ENCODE measurements at regions not wholly inside any gene's neighbourhood (a gene's known extent, or its start where the extent isn't known, plus 50 kb on each side); places are given as distances from the start of the nearest gene placed in this dataset.

- TF ChIP-seq, protein P1, sequence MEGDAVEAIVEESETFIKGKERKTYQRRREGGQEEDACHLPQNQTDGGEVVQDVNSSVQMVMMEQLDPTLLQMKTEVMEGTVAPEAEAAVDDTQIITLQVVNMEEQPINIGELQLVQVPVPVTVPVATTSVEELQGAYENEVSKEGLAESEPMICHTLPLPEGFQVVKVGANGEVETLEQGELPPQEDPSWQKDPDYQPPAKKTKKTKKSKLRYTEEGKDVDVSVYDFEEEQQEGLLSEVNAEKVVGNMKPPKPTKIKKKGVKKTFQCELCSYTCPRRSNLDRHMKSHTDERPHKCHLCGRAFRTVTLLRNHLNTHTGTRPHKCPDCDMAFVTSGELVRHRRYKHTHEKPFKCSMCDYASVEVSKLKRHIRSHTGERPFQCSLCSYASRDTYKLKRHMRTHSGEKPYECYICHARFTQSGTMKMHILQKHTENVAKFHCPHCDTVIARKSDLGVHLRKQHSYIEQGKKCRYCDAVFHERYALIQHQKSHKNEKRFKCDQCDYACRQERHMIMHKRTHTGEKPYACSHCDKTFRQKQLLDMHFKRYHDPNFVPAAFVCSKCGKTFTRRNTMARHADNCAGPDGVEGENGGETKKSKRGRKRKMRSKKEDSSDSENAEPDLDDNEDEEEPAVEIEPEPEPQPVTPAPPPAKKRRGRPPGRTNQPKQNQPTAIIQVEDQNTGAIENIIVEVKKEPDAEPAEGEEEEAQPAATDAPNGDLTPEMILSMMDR (IDR thresholded peaks at IDR 0.05), result no peak
- Mint-ChIP-seq H3K4me3 (ENCODE audit: unreplicated experiment) (no peak overlapping the region), H3K27ac (ENCODE audit: unreplicated experiment) (no peak overlapping the region), H3K4me1 (ENCODE audit: low read depth) (peaks cover 16% of the 10 kb centered on the region), H3K36me3 (ENCODE audit: low read depth) (no peaks in the 10 kb centered on the region), H3K9me3 (ENCODE audit: low read depth) (no peaks in the 10 kb centered on the region), H3K27me3 (ENCODE audit: low read depth) (no peaks in the 10 kb centered on the region)
- DNase-seq (ENCODE audit: low spot score), result no peak
Measured at GRCh38 chr2:12417786-12418185, 298.9 kb upstream of the TRIB2 start.

GRCh38 chr2:12419803-12420202, 296.9 kb upstream of the TRIB2 start:
- H3K4me3 Mint-ChIP-seq (ENCODE audit: unreplicated experiment), result no peak overlapping the region
- no peaks in the 10 kb centered on the region for H3K9me3 Mint-ChIP-seq (ENCODE audit: low read depth)
- H3K27ac Mint-ChIP-seq (ENCODE audit: unreplicated experiment), result no peak overlapping the region
- H3K27me3 Mint-ChIP-seq (ENCODE audit: low read depth), result no peaks in the 10 kb centered on the region
- no peaks in the 10 kb centered on the region for H3K36me3 Mint-ChIP-seq (ENCODE audit: low read depth)
- DNase-seq (ENCODE audit: low spot score), result no peak
- peaks cover 16% of the 10 kb centered on the region for H3K4me1 Mint-ChIP-seq (ENCODE audit: low read depth)
- TF ChIP-seq, protein P1 (IDR thresholded peaks at IDR 0.05), result no peak

DNA sequence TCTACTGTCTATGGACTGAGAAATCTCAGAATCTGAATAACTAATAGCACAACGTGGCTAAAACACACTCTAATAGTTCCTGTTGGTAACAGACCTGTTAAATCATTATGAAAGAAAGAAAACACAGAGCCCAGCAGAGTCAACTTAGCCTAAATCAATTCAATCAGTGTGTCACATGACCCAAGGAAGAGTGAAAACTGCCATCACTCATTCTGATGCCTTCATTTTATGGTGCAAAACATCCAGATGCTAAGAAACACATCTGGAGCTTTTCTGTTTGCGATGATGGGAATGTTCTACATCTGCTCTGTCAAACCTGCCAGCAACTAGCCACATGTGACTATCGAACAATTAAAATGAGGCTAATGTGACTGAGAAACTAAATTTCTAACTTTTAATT, 295.7 kb upstream of the TRIB2 start:
- no peaks in the 10 kb centered on the region for H3K27me3 Mint-ChIP-seq (ENCODE audit: low read depth)
- no peak overlapping the region for H3K27ac Mint-ChIP-seq (ENCODE audit: unreplicated experiment)
- H3K4me3 Mint-ChIP-seq (ENCODE audit: unreplicated experiment), result no peak overlapping the region
- TF ChIP-seq, protein P1 (IDR thresholded peaks at IDR 0.05), result no peak
- H3K9me3 Mint-ChIP-seq (ENCODE audit: low read depth), result no peaks in the 10 kb centered on the region
- no peak for DNase-seq (ENCODE audit: low spot score)
- H3K4me1 Mint-ChIP-seq (ENCODE audit: low read depth), result peaks cover 12% of the 10 kb centered on the region
- no peaks in the 10 kb centered on the region for H3K36me3 Mint-ChIP-seq (ENCODE audit: low read depth)

- peaks cover 15% of the 10 kb centered on the region for H3K4me1 Mint-ChIP-seq (ENCODE audit: low read depth)
- H3K27me3 Mint-ChIP-seq (ENCODE audit: low read depth), result no peaks in the 10 kb centered on the region
- TF ChIP-seq, protein P1 (IDR thresholded peaks at IDR 0.05), result no peak
- H3K27ac Mint-ChIP-seq (ENCODE audit: unreplicated experiment), result no peak overlapping the region
- no peaks in the 10 kb centered on the region for H3K36me3 Mint-ChIP-seq (ENCODE audit: low read depth)
- no peak for DNase-seq (ENCODE audit: low spot score)
- H3K4me3 Mint-ChIP-seq (ENCODE audit: unreplicated experiment), result no peak overlapping the region
- no peaks in the 10 kb centered on the region for H3K9me3 Mint-ChIP-seq (ENCODE audit: low read depth)
Measured at GRCh38 chr2:12424219-12424618, 292.5 kb upstream of the TRIB2 start.

GRCh38 chr2:12424809-12425208, 291.9 kb upstream of the TRIB2 start:
- H3K27me3 Mint-ChIP-seq (ENCODE audit: low read depth), result no peaks in the 10 kb centered on the region
- TF ChIP-seq, protein P1 (IDR thresholded peaks at IDR 0.05), result no peak
- peaks cover 21% of the 10 kb centered on the region for H3K4me1 Mint-ChIP-seq (ENCODE audit: low read depth)

More at GRCh38 chr2:12424809-12425208, 291.9 kb upstream of the TRIB2 start:
- no peak overlapping the region for H3K27ac Mint-ChIP-seq (ENCODE audit: unreplicated experiment)
- no peak for DNase-seq (ENCODE audit: low spot score)
- H3K4me3 Mint-ChIP-seq (ENCODE audit: unreplicated experiment), result no peak overlapping the region
- H3K9me3 Mint-ChIP-seq (ENCODE audit: low read depth), result no peaks in the 10 kb centered on the region
- H3K36me3 Mint-ChIP-seq (ENCODE audit: low read depth), result no peaks in the 10 kb centered on the region

Measured in chondrocyte (in vitro differentiated cells).